SHP77 treated with DMSO at 0.1 percent for 48 hours (cell line): ENCODE measurements at regions not wholly inside any gene's neighbourhood (a gene's known extent, or its start where the extent isn't known, plus 50 kb on each side); places are given as distances from the start of the nearest gene placed in this dataset.
"Not testable (repeated sequence)": the region's sequence is repeated elsewhere in the genome, so short reads cannot be mapped to it uniquely, and the experiment has no call there.

ENCODE experiments used
- DNase-seq: peaks from one replicate; lab custom pipeline; 2025; lab: John Stamatoyannopoulos, UW

GRCh38 chr4:32574803-32575202 lies 1854.6 kb downstream of the PCDH7 start:
- DNase-seq: no peak

GRCh38 chr4:32589097-32589496 lies 1868.9 kb downstream of the PCDH7 start:
- DNase-seq: no peak

DNA sequence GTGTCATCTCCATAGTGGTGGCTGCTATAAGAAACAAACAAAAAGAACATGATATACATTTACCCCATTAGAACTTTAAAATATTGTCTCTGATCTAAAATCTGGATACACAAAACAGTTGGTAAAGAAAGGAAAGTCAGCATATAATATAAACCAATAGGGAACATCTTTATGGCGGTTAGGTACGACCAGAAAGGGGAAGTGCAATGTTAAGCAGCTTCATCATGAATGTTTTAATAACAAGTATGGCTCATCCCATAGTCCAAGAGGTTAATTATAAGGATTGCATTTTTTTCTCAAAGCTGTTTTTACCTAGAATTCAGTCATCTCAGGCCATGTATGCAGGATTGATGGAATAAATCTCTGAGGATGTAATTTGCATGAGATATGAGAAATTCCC lies 1869.7 kb downstream of the PCDH7 start:
- DNase-seq: no peak

DNA sequence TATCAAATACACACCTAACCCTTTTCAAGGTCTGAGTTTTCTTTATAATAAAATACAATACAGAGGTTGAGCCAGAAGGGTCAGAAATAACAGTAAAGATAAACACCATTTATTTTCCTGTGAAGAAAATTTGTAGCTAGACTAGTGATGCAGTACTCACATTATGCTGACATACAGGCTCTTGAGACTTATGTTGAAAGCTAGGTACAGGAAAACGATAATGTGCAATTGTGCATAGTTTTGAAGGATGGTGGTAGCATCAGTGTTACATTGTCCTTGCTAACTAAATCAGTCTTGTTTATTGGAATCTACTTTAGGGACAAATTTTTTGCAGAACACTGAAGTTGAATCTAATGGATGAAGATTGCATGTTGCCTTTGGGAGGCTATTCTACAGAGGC lies 1877.2 kb downstream of the PCDH7 start:
- no peak for DNase-seq

- DNase-seq: no peak
Observed at GRCh38 chr4:32601848-32602247, 1881.7 kb downstream of the PCDH7 start.

DNA sequence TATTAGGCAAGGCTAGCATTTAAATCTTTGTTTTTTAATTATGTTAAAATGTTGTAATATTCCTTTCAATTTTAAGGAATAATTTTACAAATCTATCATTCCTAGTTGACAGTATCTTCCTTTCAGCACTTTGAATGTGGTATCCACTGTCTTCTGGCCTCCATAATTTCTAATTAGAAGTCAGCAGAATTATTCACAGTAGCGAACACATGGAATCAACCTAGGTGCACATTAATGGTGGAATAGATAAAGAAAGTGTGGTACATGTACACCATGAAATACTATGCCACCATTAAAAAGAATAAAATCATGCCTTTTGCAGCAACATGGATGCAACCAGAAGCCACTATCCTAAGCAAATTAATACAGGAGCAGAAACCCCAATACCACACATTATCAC lies 1887.8 kb downstream of the PCDH7 start:
- no peak for DNase-seq

GRCh38 chr4:32624943-32625603 lies 1904.9 kb downstream of the PCDH7 start:
- DNase-seq: no peak

DNA sequence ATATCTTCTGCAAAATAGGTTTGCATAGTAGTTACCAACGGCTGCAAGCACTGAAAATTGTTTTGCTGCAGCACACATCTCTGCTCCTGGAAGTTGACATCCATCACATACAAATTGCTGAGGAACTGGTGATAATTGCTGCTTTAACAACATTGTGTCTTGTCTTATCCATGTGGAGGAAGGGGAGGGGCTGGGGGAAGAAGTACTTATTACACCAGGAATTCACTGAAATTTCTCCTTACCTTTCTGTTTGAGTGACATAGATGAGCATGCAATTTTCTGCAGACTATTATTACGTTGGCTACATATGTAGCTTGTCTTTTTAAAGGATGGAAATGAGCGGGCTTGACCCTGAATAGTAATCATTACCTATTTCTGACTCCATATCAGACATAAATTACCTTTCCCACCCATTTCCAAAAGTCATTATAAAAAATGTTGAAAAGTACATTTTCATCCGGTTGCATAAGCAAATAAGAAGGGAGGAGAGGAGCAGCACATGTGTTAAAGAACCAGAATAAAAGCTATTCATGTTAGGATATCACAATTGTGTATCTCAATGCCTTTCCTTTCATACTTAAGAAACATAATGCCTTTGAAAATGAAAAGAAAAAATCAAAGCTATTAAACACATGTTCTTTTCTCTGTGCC lies 1905.6 kb downstream of the PCDH7 start:
- no peak for DNase-seq

GRCh38 chr4:32631831-32632230 lies 1911.7 kb downstream of the PCDH7 start:
- no peak for DNase-seq

GRCh38 chr4:32633421-32633820 lies 1913.3 kb downstream of the PCDH7 start:
- no peak for DNase-seq

DNA sequence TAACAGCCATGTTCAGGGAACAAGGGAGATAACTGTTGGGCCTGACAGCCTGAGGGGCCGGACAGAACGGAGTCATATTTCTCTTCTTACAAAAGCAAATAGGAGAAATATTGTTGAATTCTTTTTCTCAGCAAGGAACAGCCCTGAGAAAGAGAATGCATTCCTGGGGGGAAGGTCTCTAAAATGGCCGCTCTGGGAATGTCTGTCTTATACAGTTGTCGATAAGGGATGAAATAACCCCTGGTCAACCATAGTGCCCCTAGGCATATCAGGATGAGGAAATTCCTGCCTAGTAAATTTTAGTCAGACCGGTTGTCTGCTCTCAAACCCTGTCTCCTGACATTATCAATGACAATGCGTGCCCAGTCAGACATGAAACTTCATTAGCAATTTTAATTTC lies 1925.5 kb downstream of the PCDH7 start:
- DNase-seq: no peak

GRCh38 chr4:32658019-32658418 lies 1937.8 kb downstream of the PCDH7 start:
- DNase-seq: no peak

DNA sequence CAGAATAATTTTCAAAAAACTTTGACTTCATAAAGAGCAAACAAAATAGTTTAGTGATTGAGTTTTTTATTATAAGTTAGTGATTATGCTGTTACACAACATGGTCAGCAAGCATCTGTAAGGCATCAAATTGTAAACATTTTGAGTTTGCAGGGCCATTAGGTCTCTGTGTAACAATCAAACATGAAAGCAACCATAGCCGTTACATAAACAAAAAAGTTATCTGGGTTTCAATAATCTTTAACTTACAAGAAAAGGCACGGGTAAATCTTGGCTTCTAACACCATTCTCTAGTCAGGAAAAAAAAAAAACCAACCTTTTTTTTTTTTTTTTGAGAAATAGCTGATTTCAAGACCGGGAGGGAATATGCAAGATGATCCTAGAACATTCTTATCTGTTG lies 1941.1 kb downstream of the PCDH7 start:
- DNase-seq: no peak

- no peak for DNase-seq
Observed at GRCh38 chr4:32662803-32663202, 1942.6 kb downstream of the PCDH7 start.

GRCh38 chr4:32672359-32672758 lies 1952.2 kb downstream of the PCDH7 start:
- DNase-seq: no peak

DNA sequence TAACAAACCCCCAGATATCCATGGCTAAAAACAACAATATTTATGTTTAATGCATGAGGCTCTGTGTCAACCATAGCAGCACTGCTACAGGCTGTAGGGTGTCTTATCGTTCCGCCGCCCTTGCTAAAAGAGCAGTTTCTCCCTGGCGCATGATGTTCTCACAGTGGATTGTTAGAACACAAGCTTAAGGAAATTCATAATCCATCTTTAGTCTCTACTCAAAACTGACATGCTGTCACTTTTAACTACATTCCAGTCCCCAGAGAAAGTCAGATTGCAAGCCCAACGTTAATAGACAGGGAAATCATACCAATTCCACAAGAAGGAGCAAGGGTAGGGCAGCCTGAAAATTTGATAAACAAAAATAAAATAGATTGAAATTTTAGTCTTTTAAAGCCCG lies 1960.8 kb downstream of the PCDH7 start:
- DNase-seq: no peak

DNA sequence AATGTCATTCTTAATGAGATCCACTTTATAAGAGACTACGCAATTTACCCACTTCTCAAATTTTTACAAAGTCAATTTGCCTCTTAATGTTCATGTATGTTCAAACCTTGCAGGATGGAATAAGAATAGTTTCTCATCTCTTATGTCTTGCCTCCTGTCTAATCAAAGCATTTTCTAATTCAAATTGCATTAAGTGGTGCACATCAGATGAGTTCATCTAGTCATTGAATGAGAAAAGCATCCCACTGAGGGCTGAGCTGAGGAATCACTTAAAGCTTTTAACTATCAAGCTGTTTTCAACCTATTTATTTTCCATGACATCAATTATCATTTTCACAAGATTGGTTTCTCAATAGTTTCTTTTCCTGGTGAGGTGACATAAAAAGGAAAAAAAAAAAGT lies 1964.0 kb downstream of the PCDH7 start:
- no peak for DNase-seq

GRCh38 chr4:32686123-32686522 lies 1966.0 kb downstream of the PCDH7 start:
- DNase-seq: no peak

DNA sequence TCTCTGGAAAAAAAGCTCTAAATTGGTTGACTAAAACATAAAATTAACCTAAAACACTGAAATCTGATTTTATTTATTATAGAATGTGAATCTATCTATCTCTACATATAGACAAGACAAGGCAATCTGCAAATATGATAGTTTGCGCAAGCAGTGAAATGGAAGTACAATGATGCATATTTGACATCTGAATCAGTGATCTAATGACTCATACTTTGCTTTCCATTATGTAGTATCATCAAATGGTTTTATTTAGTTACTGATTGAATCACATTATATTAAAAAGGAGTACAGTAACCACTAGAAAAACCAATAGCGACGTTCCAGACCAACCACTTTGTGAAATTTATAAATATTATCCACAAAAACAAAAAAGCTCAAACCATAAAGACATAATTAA lies 1969.3 kb downstream of the PCDH7 start:
- DNase-seq: no peak

- DNase-seq: no peak
Observed at GRCh38 chr4:32697281-32697814, 1977.2 kb downstream of the PCDH7 start.

- no peak for DNase-seq
Observed at GRCh38 chr4:32700838-32701237, 1980.7 kb downstream of the PCDH7 start.

DNA sequence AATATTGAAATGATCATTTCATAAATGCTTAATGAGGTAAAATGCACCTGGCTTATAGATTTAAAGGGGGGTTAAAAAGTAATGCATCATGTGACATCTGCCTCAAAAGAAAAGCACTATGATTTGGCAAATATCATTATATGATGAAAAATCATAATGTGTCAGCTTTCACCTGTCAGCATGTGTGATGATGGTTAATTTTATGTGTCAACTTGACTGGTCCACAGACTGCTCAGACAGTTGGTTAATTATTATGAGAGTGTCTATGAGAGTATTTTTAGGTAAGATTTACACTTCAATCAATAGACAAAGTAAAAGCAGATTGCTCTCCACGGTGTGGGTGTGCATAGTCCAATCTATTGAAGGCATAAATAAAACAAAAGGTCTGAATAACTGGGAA lies 1986.7 kb downstream of the PCDH7 start:
- no peak for DNase-seq

GRCh38 chr4:32716090-32716620 lies 1996.0 kb downstream of the PCDH7 start:
- not testable (repeated sequence) for DNase-seq
